Frontal cortex (tissue), 3 donors: ENCODE measurements at regions not wholly inside any gene's neighbourhood (a gene's known extent, or its start where the extent isn't known, plus 50 kb on each side); places are given as distances from the start of the nearest gene placed in this dataset.
"Not testable (repeated sequence)": the region's sequence is repeated elsewhere in the genome, so short reads cannot be mapped to it uniquely, and the experiment has no call there.

Source experiments
- DNase-seq, 2 donors: peaks; one replicate each; pipeline ENCODE4 v3.0.0; 2012; ENCODE audit warnings: low spot score in 2 of 2
- FAIRE-seq: peaks from 2 replicates; lab custom pipeline; 2012; peaks lifted over from hg19 to GRCh38; lab: Jason Lieb, UNC
- donor health status: control.
- donor health status: control.
- donor health status: control.

- no peak for DNase-seq
- FAIRE-seq, result no peak
These were observed 1673.4 kb downstream of the REEP3 start for GRCh38 chr10:65194555-65194954.

DNA sequence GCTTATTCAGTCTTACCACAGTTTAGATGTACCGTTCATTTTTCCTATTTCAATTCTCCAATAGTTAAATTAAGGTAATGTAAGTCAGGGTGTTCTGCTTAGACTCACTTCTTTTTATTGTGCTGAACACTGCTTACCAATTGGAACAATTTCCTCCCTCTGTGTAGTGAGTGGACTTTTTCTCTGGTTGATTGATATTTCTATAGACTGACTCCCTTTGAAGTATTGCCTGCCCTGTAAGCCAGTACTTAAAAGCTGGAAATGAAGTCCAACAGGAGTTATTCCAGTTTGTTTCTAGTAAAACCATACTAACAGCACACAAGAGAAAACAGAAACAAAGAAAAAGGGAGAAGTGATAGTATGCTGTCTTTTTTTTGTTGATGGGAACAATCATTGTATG is 1674.9 kb downstream of the REEP3 start:
- FAIRE-seq, result no peak
- no peak for DNase-seq

DNA sequence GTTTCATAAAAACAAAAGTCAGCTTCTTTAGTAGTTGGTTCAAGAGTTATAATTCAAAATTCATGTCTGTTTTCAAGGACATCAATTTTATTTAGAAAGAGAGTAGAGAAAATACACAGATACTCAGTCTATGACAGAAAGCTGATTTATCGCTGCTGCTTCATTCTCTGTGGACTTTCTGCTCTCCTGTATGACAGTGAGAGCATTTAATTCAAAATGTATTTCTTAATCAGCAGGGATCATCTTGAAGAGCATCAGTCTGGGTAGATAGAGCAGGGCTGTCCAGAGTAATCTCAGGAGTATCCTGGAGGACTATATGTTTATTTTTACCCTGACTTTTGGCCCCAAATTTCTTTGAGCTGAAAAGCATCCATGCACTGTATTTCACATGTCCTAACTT is 1676.7 kb downstream of the REEP3 start:
- no peak for DNase-seq
- no peak for FAIRE-seq

DNA sequence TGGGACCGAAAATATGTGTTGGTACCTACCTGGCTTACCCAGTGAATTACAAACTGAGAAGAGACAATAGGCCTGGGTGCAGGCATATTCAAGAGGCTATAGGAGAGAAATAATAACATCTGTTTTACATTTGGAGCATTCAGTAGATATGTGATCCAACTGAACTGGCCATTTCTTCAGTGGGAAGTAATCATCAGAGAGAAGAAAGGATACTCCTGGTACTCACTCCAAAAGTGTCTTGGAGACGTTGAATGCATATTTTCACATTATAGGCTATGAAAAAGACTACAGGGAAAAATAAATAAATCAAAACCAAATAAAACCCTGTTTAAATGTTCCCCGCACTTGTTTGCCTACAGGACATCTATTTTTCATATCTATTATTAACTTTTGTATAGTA is 1680.3 kb downstream of the REEP3 start:
- FAIRE-seq (no peak), DNase-seq (no peak)

GRCh38 chr10:65204999-65205398 is 1683.8 kb downstream of the REEP3 start:
- DNase-seq, result no peak
- no peak for FAIRE-seq

- DNase-seq, result no peak
- FAIRE-seq, result no peak
These were observed 1692.0 kb downstream of the REEP3 start for GRCh38 chr10:65213170-65213569.

GRCh38 chr10:65219444-65219843 is 1698.2 kb downstream of the REEP3 start:
- FAIRE-seq (no peak), DNase-seq (no peak)

DNA sequence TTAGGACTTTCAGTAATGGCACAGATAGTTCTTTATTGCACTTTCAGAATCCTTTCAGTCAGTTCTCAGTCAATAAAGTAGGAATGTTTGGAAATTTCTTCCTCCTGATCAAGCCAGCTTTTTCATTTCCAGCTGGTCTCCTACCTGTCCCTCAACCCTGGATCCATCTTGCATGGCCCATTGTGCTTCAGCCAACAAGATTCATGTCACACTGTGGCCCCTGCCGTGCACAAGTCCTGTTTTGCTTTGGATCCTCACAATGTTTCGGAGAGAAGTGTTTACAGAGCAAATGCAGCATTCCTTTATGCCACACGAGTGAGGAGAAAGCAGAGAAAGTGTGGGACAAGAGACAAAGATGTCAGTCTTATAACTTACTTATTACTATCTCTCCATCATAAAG is 1694.7 kb upstream of the LRRTM3 start:
- DNase-seq, result no peak

GRCh38 chr10:65234261-65234660 is 1691.6 kb upstream of the LRRTM3 start:
- DNase-seq, result no peak
- no peak for FAIRE-seq

More for the DNA sequence above, 1694.7 kb upstream of the LRRTM3 start:
- no peak for FAIRE-seq

GRCh38 chr10:65235266-65235665 is 1690.6 kb upstream of the LRRTM3 start:
- FAIRE-seq (no peak), DNase-seq (no peak)

GRCh38 chr10:65235846-65236245 is 1690.0 kb upstream of the LRRTM3 start:
- FAIRE-seq (no peak), DNase-seq (no peak)

DNA sequence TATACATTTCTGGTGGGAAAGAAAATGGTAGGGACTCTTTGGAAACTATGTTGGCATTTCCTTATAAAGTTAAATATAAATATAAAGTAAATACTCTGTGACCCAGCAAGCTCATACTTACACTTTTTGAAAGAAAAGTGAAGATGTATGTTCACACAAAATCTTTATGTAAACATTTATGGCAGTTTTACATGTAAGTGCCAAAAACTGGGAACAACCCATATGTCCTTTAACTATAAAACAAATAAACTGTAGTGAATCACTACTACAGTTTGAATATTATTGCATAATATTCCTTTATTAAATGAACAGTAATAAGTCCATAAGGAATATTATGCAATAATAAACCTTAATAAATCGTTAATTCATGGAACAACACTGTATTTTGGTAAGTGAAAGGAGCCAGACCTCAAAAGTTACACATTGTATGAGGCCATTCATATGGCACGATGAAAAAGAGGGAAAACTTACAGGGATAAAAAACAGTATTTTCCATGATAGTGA is 1660.3 kb upstream of the LRRTM3 start:
- FAIRE-seq (no peak), DNase-seq (no peak)

GRCh38 chr10:65269551-65269950 is 1656.3 kb upstream of the LRRTM3 start:
- not testable (repeated sequence) for FAIRE-seq, DNase-seq

DNA sequence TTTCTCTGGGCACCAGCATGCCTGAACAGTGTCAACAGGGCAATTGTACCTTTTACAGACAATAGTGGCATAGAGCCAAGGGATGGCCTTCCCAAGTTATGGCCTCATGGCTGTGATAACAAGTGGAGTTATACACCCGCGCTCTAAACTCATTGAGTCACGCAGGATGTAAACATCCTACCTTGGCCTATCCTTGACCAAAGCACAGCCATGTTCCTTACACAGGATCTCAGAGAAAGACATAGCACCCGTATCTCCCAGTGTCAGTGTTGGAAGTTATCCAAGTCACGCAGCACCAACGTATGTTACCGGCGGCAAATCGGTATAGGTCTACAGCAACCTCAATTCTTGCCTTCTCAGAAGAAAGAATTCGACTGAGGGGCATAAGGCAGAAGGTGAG is 1654.9 kb upstream of the LRRTM3 start:
- no peak for FAIRE-seq
- DNase-seq, result no peak

DNA sequence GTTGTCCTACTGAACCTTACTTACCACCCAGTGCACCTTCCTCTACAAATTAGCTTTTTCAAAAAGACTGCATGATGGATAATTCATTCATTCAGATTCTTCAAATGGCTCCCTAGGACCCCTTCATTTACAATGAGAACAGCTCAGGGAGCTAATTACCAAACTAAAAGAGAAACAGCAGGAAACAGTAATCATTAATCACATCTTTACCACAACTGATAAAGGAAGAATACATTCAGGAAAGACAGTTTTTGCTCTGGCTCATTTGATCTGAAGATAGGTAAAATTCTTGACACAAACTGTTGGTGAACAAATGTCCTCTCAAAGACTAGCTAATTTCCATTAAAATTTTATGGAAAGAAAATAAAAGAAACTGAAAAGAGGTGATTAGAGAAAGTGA is 1652.7 kb upstream of the LRRTM3 start:
- FAIRE-seq, result no peak
- no peak for DNase-seq

DNA sequence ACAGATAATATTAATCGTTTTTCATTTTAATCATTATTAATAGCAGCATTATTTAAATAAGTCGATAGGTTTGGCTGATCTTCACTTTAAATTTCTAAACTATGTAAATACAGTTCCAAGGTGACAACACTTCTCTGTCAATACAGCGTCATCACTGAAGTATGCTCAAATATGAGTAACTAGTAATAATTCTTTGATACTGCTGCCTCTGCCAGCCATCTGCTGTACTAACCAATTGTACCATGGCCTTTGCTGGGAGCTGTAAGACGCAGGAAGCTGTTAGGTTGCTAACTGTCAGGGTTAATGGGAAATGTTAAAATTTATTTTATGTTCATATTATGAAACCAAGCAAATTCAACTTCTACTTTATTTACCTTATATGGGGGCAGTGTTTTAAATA is 1650.5 kb upstream of the LRRTM3 start:
- no peak for FAIRE-seq
- no peak for DNase-seq

DNA sequence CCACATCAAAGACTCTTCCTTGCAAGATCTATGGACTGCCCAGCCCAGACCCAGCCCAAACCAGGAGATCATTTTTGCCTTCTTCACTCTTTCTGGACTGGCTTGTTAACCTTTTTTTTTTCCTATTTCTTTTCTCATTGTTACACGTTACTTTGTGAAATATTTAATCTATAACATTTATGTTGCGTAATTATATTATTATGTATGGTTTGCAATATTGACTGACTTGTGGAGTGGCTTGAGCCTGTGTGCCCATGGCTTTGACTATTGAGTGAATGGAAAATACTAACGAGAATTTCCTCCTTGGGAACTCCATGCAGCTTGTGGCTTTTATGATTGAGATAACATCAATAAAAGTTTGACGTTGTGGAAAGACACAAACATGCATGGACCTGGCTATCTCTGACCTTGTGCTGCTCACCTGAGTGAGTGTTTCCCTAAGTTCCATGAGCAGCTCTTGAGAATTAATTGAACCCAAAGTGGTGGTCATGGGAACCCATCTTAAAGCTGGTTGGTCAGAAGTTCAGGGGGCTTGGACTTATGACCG is 1641.3 kb upstream of the LRRTM3 start:
- no peak for FAIRE-seq
- no peak for DNase-seq

- DNase-seq, FAIRE-seq: not testable (repeated sequence)
These were observed 1640.1 kb upstream of the LRRTM3 start for GRCh38 chr10:65285726-65286125.

GRCh38 chr10:65291286-65291685 is 1634.5 kb upstream of the LRRTM3 start:
- FAIRE-seq (no peak), DNase-seq (no peak)

- FAIRE-seq (no peak), DNase-seq (no peak)
These were observed 1633.3 kb upstream of the LRRTM3 start for GRCh38 chr10:65292551-65292950.

- DNase-seq (no peak), FAIRE-seq (no peak)
These were observed 1631.5 kb upstream of the LRRTM3 start for GRCh38 chr10:65294329-65294728.

DNA sequence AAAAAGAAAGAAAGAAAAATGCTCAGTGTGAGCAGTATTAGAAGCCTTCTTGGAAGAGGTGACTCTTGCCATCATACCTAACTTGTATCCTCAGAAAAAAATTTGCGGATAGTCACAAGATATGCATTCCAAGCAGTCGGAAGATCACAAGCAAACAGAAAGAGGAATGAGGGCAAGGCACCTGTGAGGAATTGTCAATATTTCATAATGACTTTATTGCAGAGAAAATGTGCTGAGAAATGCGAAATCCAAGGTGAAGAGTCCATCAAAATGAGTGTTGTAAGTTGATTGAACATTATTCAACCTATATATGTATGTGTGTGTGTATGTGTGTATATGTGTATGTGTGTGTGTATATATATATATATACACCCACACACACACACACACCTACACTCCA is 1624.7 kb upstream of the LRRTM3 start:
- FAIRE-seq, result no peak

More for the DNA sequence above, 1624.7 kb upstream of the LRRTM3 start:
- no peak for DNase-seq
